ENCODE measurements at regions not wholly inside any gene's neighbourhood (a gene's known extent, or its start where the extent isn't known, plus 50 kb on each side); places are given as distances from the start of the nearest gene placed in this dataset.
"Not testable (repeated sequence)": the region's sequence is repeated elsewhere in the genome, so short reads cannot be mapped to it uniquely, and the experiment has no call there.

GRCh38 chr10:64924306-64924705 lies 1403.1 kb downstream of the REEP3 start:
- DNase-seq: not testable (repeated sequence)

DNA sequence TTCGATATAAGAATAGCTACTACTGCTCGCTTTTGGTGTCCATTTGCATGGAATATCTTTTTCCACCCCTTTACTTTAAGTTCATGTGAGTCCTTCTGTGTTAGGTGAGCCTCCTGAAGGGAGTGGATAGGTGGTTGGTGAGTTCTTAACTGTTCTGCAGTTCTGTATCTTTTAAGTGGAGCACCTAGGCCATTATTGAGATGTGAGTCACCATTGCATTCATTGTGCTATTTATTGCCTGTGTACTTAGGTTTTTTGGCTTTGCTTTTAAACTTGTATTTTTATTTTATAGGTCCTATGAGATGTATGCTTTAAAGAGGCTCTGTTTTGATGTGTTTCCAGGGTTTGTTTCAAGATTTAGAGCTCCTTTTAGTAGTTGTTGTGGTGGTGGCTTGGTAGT lies 1430.8 kb downstream of the REEP3 start:
- no peak for DNase-seq

GRCh38 chr10:64956441-64956840 lies 1435.2 kb downstream of the REEP3 start:
- no peak for DNase-seq

DNA sequence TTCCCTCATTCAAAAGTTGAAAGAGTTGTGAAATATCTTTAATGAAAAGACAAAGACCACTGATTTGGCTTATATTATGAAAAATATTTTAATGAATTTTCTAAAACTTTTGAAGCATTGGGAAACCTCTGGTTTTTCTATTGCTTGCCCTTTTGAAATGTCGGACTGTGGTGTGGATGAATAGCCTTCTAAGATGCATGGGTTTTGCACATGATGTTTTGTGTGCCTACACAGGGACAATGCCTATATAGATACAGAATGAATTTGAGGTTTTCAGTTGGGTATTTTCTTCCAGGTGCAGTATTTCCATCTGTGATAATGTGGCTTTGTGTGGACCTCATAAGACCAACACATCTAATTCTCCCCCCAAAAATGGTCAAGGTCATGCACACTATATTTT lies 1437.9 kb downstream of the REEP3 start:
- no peak for DNase-seq

GRCh38 chr10:64959883-64960282 lies 1438.7 kb downstream of the REEP3 start:
- no peak for DNase-seq

- no peak for DNase-seq
Measured at GRCh38 chr10:64973391-64973790, 1452.2 kb downstream of the REEP3 start.

GRCh38 chr10:64976150-64976549 lies 1454.9 kb downstream of the REEP3 start:
- no peak for DNase-seq

DNA sequence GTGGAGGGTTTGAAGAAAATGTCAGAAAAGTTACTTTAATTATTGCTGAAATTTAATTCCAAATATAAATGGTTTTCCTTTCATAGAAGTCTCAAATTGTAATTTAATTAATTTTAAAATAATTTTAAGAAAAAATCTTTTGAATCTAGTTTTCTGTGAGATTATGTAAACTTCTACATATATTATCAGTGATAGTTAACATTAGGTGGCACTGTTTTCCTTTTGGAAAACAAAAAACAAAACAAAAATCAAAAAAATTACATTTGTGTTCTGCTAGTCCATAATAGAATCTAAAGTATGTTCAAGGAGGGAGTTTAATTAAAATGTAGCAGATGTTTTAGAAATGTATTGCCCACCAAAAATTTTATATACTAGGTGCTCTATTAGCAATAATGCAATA lies 1456.7 kb downstream of the REEP3 start:
- DNase-seq: no peak

DNA sequence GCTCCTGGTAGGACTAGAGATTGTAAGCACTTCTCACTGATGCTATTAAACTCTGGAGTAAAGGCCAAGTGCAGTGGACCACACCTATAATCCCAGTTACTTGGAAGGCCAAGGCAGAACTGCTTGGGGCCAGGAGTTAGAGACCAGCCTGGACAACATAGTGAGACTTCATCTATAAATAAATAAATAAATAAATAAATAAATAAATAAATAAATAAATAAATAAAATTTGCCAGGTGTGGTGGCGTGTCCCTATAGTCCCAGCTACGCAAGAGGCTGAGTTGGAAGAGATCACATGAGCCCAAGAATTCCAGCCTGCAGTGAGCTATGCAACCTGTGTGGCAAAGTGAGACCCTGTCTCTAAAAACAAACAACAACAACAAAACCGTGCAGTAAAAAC lies 1475.7 kb downstream of the REEP3 start:
- no peak for DNase-seq

DNA sequence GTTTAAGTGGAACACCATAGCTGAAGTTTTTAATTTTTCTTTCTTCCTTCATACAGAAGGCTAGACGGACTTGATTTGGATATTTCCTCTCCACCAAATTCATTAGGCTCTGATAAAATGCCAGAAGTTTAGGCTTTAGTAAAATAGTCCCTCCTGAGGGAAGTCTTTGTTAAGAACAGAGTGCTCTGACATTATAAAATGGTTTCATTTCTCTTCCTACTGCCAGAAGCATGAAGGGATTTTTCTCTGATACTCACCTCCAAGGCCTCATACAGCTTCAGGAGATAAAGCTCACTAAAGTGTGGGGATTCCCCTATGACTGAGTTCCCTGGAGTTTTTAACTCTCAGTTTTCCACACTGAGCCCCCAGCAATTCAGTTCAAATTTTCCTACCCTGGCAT lies 1489.6 kb downstream of the REEP3 start:
- no peak for DNase-seq

GRCh38 chr10:65017523-65017922 lies 1496.3 kb downstream of the REEP3 start:
- DNase-seq: no peak

- DNase-seq: no peak
Measured at GRCh38 chr10:65024886-65025285, 1503.7 kb downstream of the REEP3 start.

GRCh38 chr10:65030263-65030662 lies 1509.1 kb downstream of the REEP3 start:
- DNase-seq: no peak

DNA sequence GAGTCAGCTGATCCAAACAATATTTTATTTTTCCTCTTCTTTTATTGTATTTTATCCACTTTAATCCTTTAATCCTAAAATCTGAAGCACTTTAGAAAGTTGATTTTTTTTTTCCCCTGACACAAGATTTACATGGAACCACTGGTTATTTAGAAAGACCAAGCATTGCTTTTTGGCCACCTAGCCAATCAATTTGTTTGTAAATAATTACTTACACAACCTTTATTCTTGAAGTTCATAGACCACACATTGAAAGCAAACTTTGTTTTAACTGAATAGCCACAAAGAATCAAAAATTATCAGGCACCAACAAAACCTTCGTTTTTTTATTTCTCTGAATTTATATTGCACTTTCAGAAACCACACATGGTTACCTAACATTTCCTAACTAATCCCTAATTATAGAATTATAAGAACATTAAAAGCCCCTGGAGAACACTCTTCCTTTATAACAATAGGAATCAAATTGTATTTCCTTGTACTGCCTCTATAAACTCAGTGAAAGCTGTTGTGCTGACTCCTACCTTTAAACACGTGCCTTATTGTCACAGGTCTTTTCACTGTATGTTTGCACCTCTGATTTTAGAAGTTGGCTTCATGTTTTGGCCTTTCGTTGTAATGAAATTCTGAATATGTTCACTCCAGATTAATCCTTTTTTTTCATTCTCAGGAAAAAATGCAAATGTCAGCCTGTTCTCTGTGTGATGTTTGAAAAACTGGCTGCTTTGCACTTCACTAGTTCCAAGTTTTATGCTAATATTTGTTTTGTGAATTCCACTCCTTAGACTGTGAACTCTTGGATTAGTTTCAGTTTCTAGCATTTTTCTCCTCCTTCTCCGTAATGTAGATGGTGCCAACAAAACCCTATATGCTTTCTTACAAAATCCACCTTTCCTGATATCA lies 1511.9 kb downstream of the REEP3 start:
- no peak for DNase-seq

GRCh38 chr10:65033957-65034356 lies 1512.8 kb downstream of the REEP3 start:
- DNase-seq: no peak

- DNase-seq: no peak
Measured at GRCh38 chr10:65040796-65041195, 1519.6 kb downstream of the REEP3 start.

GRCh38 chr10:65041307-65041706 lies 1520.1 kb downstream of the REEP3 start:
- no peak for DNase-seq

DNA sequence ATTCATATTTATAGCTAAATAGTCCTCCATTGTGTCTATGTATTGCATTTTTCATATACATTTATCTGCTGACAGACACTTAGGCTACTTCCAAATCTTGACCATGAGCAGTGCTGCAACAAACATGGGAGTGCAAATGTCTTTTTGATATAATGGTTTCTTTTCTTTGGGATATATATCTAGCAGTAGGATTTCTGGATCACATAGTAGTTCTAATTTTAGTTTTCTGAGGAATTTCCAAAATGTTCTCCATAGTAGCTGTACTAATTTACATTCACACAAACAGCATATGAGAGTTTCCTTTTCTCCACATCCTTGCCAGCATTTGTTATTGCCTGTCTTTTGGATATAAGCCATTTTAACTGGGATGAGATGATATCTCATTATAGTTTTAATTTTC lies 1521.3 kb downstream of the REEP3 start:
- no peak for DNase-seq

- no peak for DNase-seq
Measured at GRCh38 chr10:65046831-65047230, 1525.6 kb downstream of the REEP3 start.

GRCh38 chr10:65052111-65052510 lies 1530.9 kb downstream of the REEP3 start:
- DNase-seq: not testable (repeated sequence)

DNA sequence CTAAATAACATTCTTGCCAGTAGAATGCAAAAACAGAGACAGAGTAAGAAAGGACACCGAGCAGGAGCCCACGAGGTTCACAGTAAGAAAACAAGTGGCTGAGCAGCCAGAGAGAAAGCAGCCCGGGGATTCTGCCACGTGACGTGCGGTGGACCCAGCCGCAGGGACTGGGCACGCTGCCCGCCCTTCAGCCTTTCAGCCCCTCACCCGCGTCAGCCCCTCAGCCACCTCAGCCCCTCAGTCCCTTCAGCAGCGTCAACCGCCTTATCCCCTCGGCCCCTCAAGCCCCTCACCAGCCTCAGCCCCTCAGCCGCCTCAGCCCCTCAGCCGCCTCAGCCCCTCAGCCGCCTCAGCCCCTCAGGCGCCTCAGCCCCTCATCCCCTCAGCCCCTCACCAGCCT lies 1532.2 kb downstream of the REEP3 start:
- not testable (repeated sequence) for DNase-seq

DNA sequence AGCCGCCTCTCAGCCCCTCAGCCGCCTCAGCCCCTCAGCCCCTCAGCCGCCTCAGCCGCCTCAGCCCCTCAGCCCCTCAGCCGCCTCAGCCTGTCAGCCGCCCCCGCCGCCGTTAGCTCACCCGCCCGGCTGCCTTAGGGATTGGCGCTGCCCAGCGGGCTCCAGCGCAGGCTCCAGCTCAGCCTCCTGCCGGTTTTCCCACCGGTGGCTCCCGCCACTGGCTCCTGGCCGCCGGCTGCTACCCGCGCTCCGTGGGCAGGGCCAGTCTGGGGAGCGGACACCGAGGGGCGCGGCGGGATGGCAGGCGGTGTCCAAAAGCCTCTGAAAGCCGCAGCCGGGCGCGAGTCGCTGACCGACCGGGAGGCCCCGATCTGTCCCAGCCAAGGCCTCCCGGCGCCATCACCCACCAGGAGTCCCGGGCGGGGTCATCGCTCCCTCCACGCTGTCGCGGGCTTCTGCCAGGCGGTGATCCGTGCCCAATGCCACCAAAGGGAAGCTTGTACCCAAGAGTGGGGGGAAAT lies 1532.7 kb downstream of the REEP3 start:
- DNase-seq: not testable (repeated sequence)

DNA sequence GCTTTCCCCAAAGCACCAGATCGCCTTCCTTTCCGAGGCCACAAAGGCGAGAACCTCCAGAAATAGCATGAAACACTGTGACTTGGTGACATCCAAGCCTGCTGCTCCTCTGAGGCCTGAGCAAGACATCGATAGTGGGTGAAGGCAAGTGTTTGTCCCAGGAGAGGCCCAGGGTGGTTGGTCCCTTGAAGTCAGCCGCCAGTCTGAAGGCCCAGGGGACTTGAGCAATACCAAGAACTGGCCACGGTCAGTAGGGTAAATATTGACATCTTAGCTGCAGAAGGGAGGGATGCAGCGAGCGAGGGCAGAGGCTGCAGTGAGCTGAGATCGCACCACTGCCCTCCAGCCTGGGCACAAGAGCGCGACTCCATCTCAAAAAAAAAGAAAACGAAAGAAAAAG lies 1533.5 kb downstream of the REEP3 start:
- DNase-seq: not testable (repeated sequence)

- no peak for DNase-seq
Measured at GRCh38 chr10:65065278-65065677, 1544.1 kb downstream of the REEP3 start.

GRCh38 chr10:65083222-65083621 lies 1562.0 kb downstream of the REEP3 start:
- DNase-seq: no peak

All from CD4-positive, alpha-beta T cell treated with Interleukin-6 for 4 hours (primary cell).